HCT116 (cell line): ENCODE measurements at regions not wholly inside any gene's neighbourhood (a gene's known extent, or its start where the extent isn't known, plus 50 kb on each side); places are given as distances from the start of the nearest gene placed in this dataset.

Experiments
- ATAC-seq: fragments of 200-7000 bp; cut with Tn5 transposase; 2 replicates; pipeline ENCODE4 v1.9.1; 2020; ENCODE audit warnings: mild to moderate bottlenecking, moderate library complexity
- BruUV-seq: library from RNA; stranded (reverse); fragments of 400-500 nt; replicated peaks from 2 replicates; lab custom pipeline; 2021; lab: Mats Ljungman, UMichigan
- CTCF ChIA-PET: fragments of 300-600 bp; sonication (Branson Sonifier 250); formaldehyde crosslinking; loops from one replicate; lab custom pipeline; 2021; ENCODE audit warnings: antibody characterized with exemption; lab: Charles Lee
- POLR2A ChIA-PET: fragments of 300-600, 350-600 bp; sonication (Branson Sonifier 250); formaldehyde crosslinking; loops from one replicate; lab custom pipeline; 2021; ENCODE audit warnings: antibody characterized with exemption; lab: Charles Lee
- RAD21 ChIA-PET, 2 experiments: fragments of 300-600 bp; sonication (Branson Sonifier 250); formaldehyde crosslinking; loops; one replicate each; lab custom pipeline; 2023; ENCODE audit warnings: low total read pairs in 2 of 2; ENCODE audit not compliant: uncharacterized antibody in 2 of 2, unreplicated experiment in 2 of 2, low non-redundant PET in 1 of 2; lab: Charles Lee
- DNase-seq: peaks from one replicate; pipeline ENCODE4 v3.0.0-alpha.2; 2010; ENCODE audit warnings: low read depth, low spot score
- H2AFZ ChIP-seq: fragments of 200-600 bp; shearing (Covaris generic), sonication (generic); 2 replicates; pipeline ENCODE4 v1.6.1; 2017; ENCODE audit warnings: low read depth, mixed run types, mixed read lengths, antibody characterized with exemption, low read length; ENCODE audit not compliant: poor library complexity, severe bottlenecking
- H3K27ac ChIP-seq: 2 replicates; pipeline ENCODE4 v1.5.1; 2012; ENCODE audit warnings: low read depth, low read length
- H3K27me3 ChIP-seq: fragments of 200-600 bp; sonication (generic); 2 replicates; pipeline ENCODE4 v1.6.1; 2016; ENCODE audit warnings: mixed run types, low read length, mixed read lengths; ENCODE audit not compliant: insufficient read depth
- H3K36me3 ChIP-seq, 2 experiments: fragments of 200-500 bp in 1 of 2; fragments of 200-600 bp in 1 of 2; sonication (Bioruptor generic) in 1 of 2; sonication (generic) in 1 of 2; 2 replicates each; pipeline versions ENCODE4 v1.5.1 to v1.6.1; 2014 to 2016; ENCODE audit warnings: low read length in 2 of 2, inconsistent platforms in 1 of 2, mixed read lengths in 1 of 2, mixed run types in 1 of 2; ENCODE audit not compliant: insufficient read depth in 2 of 2, control insufficient read depth in 1 of 2
- H3K4me1 ChIP-seq, 2 experiments: fragments of 200-600 bp in 1 of 2; sonication (generic) in 1 of 2; 2 replicates each; pipeline versions ENCODE4 v1.5.1 to v1.6.1; 2012 to 2017; ENCODE audit warnings: low read length in 2 of 2, inconsistent platforms in 1 of 2, mild to moderate bottlenecking in 1 of 2, mixed read lengths in 1 of 2, mixed run types in 1 of 2, moderate library complexity in 1 of 2; ENCODE audit not compliant: insufficient read depth in 2 of 2, control insufficient read depth in 1 of 2
- H3K4me2 ChIP-seq: fragments of 200-600 bp; sonication (generic); 2 replicates; pipeline ENCODE4 v1.6.1; 2017; ENCODE audit warnings: mixed run types, low read length, mixed read lengths
- H3K4me3 ChIP-seq, 2 experiments: fragments of 200-600 bp in 1 of 2; sonication (generic) in 1 of 2; replicated peaks in 1 of 2; 2 replicates each; pipeline ENCODE4 v1.5.1; 2011 to 2016; ENCODE audit warnings: low read length in 2 of 2, control low read depth in 1 of 2, low read depth in 1 of 2, mild to moderate bottlenecking in 1 of 2, mixed read lengths in 1 of 2, mixed run types in 1 of 2
- H3K79me2 ChIP-seq: fragments of 200-600 bp; sonication (generic); 2 replicates; pipeline ENCODE4 v1.6.1; 2017; ENCODE audit warnings: mild to moderate bottlenecking, mixed run types, low read length, moderate library complexity, mixed read lengths; ENCODE audit not compliant: insufficient read depth
- H3K9ac ChIP-seq: fragments of 200-600 bp; sonication (generic); 2 replicates; pipeline ENCODE4 v1.6.1; 2016; ENCODE audit warnings: low read length, mixed read lengths
- H3K9me2 ChIP-seq: fragments of 200-600 bp; sonication (generic), shearing (Covaris generic); 2 replicates; pipeline ENCODE4 v1.6.1; 2017; ENCODE audit warnings: mixed run types, mild to moderate bottlenecking, moderate library complexity; ENCODE audit not compliant: insufficient read depth
- H3K9me3 ChIP-seq, 2 experiments: fragments of 200-500 bp in 1 of 2; fragments of 200-600 bp in 1 of 2; sonication (Bioruptor generic) in 1 of 2; sonication (generic) in 1 of 2; 2 replicates each; pipeline ENCODE4 v1.6.1; 2014 to 2017; ENCODE audit warnings: low read length in 2 of 2, mixed read lengths in 2 of 2, inconsistent platforms in 1 of 2, low read depth in 1 of 2, mild to moderate bottlenecking in 1 of 2, mixed run types in 1 of 2, moderate library complexity in 1 of 2; ENCODE audit not compliant: control insufficient read depth in 1 of 2, insufficient read depth in 1 of 2
- H4K20me1 ChIP-seq: fragments of 200-600 bp; sonication (generic), shearing (Covaris generic); 2 replicates; pipeline ENCODE4 v1.6.1; 2017; ENCODE audit warnings: mixed run types, mild to moderate bottlenecking, moderate library complexity; ENCODE audit not compliant: insufficient read depth
- CEBPB ChIP-seq: IDR thresholded peaks from 2 replicates; pipeline ENCODE4 v1.6.1; 2012; ENCODE audit warnings: low read depth
- EGR1 ChIP-seq: IDR thresholded peaks from 2 replicates; pipeline ENCODE4 v1.6.1; 2012; ENCODE audit warnings: low read depth
- ELF1 ChIP-seq: IDR thresholded peaks from 2 replicates; pipeline ENCODE4 v1.6.1; 2012; ENCODE audit warnings: low read depth, borderline replicate concordance
- FOSL1 ChIP-seq: IDR thresholded peaks from 2 replicates; pipeline ENCODE4 v1.6.1; 2012; ENCODE audit warnings: low read depth
- JUND ChIP-seq: IDR thresholded peaks from 2 replicates; pipeline ENCODE4 v1.6.1; 2012
- SIN3A ChIP-seq: IDR thresholded peaks from 2 replicates; pipeline ENCODE4 v1.6.1; 2012; ENCODE audit warnings: low read depth
- SP1 ChIP-seq: IDR thresholded peaks from 2 replicates; pipeline ENCODE4 v1.6.1; 2012; ENCODE audit warnings: low read depth
- SRF ChIP-seq: IDR thresholded peaks from 2 replicates; pipeline ENCODE4 v1.6.1; 2012; ENCODE audit warnings: low read depth
- TCF7L2 ChIP-seq: IDR thresholded peaks from 2 replicates; pipeline ENCODE4 v1.7.0; 2011; ENCODE audit warnings: borderline replicate concordance, inconsistent platforms; ENCODE audit not compliant: insufficient read depth, insufficient read length; ENCODE audit errors: extremely low read depth
- YY1 ChIP-seq: IDR thresholded peaks from 2 replicates; pipeline ENCODE4 v1.6.1; 2011; ENCODE audit warnings: low read length, low read depth, moderate library complexity, mild to moderate bottlenecking; ENCODE audit not compliant: insufficient replicate concordance; ENCODE audit errors: extremely low read depth
- ZFX ChIP-seq: fragments of 450-650 bp; IDR thresholded peaks from 2 replicates; pipeline ENCODE4 v1.6.1; 2017
- intact Hi-C: fragments of 100-400 bp; cut with micrococcal nuclease; formaldehyde crosslinking; loops from 2 replicates; pipeline ENCODE4 v1.10.0; 2022
- TF ChIP-seq, protein P1 (sequence below): IDR thresholded peaks from 2 replicates; pipeline ENCODE4 v1.6.1; 2012
- TF ChIP-seq, protein P2 (sequence below): IDR thresholded peaks from 2 replicates; pipeline ENCODE4 v1.6.1; 2012
- TF ChIP-seq, protein P3 (sequence below): IDR thresholded peaks from 2 replicates; pipeline ENCODE4 v1.6.1; 2012; ENCODE audit warnings: low read depth

GRCh38 chr11:20289732-20290131 lies 73.8 kb upstream of the HTATIP2 start:
- no peak for ATAC-seq
- Histone ChIP-seq H3K9ac (no peak overlapping the region), H3K4me3 (no peak overlapping the region), H3K4me1 (no peaks in the 10 kb centered on the region), H3K36me3 (no peaks in the 10 kb centered on the region), H3K79me2 (no peaks in the 10 kb centered on the region), H3K9me2 (no peaks in the 10 kb centered on the region), H4K20me1 (no peaks in the 10 kb centered on the region), H3K27ac (no peak overlapping the region), H3K4me2 (no peak overlapping the region), H3K27me3 (peaks cover 75% of the 10 kb centered on the region), H2AFZ (no peak overlapping the region), H3K9me3 (no peaks in the 10 kb centered on the region)
- RAD21 ChIA-PET: no interaction called here
- intact Hi-C loops: no loop called here
- no TSS peak for BruUV-seq
- CTCF ChIA-PET: no interaction called here
- no peak for TF ChIP-seq FOSL1
- no peak for TF ChIP-seq YY1
- TF ChIP-seq ZFX: no peak
- TF ChIP-seq, protein P1, sequence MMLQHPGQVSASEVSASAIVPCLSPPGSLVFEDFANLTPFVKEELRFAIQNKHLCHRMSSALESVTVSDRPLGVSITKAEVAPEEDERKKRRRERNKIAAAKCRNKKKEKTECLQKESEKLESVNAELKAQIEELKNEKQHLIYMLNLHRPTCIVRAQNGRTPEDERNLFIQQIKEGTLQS: no peak
- TF ChIP-seq CEBPB: no peak
- no peak for TF ChIP-seq SRF
- TF ChIP-seq EGR1: no peak
- TF ChIP-seq SIN3A: no peak
- TF ChIP-seq TCF7L2: no peak
- TF ChIP-seq, protein P2, sequence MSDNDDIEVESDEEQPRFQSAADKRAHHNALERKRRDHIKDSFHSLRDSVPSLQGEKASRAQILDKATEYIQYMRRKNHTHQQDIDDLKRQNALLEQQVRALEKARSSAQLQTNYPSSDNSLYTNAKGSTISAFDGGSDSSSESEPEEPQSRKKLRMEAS: no peak
- TF ChIP-seq JUND: no peak
- TF ChIP-seq ELF1: no peak
- no peak for DNase-seq
- POLR2A ChIA-PET: no interaction called here

GRCh38 chr11:20283475-20283874 lies 80.0 kb upstream of the HTATIP2 start:
- RAD21 ChIA-PET: no interaction called here
- POLR2A ChIA-PET: no interaction called here
- BruUV-seq: no TSS peak

More at GRCh38 chr11:20283475-20283874, 80.0 kb upstream of the HTATIP2 start:
- no peak overlapping the region for H2AFZ ChIP-seq
- no peaks in the 10 kb centered on the region for H4K20me1 ChIP-seq
- H3K27me3 ChIP-seq: peaks cover 40% of the 10 kb centered on the region
- no peak overlapping the region for H3K9ac ChIP-seq
- H3K79me2 ChIP-seq: no peaks in the 10 kb centered on the region
- intact Hi-C loops: no loop called here
- H3K9me2 ChIP-seq: no peaks in the 10 kb centered on the region
- no peak overlapping the region for H3K4me3 ChIP-seq
- ATAC-seq (no peak), DNase-seq (no peak)
- no peaks in the 10 kb centered on the region for H3K4me1 ChIP-seq
- CTCF ChIA-PET: no interaction called here
- no peak overlapping the region for H3K4me2 ChIP-seq
- no peaks in the 10 kb centered on the region for H3K9me3 ChIP-seq
- no peaks in the 10 kb centered on the region for H3K36me3 ChIP-seq
- TF ChIP-seq SRF (no peak), SIN3A (no peak), SP1 (no peak), EGR1 (no peak), ELF1 (no peak), FOSL1 (no peak), TCF7L2 (no peak)
- TF ChIP-seq, protein P3, sequence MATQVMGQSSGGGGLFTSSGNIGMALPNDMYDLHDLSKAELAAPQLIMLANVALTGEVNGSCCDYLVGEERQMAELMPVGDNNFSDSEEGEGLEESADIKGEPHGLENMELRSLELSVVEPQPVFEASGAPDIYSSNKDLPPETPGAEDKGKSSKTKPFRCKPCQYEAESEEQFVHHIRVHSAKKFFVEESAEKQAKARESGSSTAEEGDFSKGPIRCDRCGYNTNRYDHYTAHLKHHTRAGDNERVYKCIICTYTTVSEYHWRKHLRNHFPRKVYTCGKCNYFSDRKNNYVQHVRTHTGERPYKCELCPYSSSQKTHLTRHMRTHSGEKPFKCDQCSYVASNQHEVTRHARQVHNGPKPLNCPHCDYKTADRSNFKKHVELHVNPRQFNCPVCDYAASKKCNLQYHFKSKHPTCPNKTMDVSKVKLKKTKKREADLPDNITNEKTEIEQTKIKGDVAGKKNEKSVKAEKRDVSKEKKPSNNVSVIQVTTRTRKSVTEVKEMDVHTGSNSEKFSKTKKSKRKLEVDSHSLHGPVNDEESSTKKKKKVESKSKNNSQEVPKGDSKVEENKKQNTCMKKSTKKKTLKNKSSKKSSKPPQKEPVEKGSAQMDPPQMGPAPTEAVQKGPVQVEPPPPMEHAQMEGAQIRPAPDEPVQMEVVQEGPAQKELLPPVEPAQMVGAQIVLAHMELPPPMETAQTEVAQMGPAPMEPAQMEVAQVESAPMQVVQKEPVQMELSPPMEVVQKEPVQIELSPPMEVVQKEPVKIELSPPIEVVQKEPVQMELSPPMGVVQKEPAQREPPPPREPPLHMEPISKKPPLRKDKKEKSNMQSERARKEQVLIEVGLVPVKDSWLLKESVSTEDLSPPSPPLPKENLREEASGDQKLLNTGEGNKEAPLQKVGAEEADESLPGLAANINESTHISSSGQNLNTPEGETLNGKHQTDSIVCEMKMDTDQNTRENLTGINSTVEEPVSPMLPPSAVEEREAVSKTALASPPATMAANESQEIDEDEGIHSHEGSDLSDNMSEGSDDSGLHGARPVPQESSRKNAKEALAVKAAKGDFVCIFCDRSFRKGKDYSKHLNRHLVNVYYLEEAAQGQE: no peak
- TF ChIP-seq, all 23 proteins: peak for 0
- no peak overlapping the region for H3K27ac ChIP-seq
